ENCODE measurements at regions not wholly inside any gene's neighbourhood (a gene's known extent, or its start where the extent isn't known, plus 50 kb on each side); places are given as distances from the start of the nearest gene placed in this dataset.

DNA sequence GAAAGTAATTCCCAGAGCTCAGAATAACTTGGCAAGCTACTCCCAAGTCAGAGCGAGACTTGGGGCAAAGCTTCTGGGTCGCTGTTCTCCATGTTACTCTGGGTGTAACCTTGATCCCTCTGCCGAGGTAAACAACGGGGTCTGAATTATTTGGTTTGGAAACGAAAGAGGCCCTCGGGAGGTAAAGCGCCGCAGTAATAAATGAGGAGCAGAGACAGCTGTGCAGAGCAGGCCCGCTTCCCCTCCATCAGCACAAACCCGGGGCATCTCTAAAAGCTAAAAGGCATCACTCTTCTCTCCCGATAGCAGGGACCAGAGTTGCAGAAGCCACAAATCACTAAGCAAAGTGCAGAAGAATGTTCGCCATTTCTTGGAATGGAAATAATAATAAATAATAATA is 561.5 kb downstream of the BCOR start:
- TF ChIP-seq, protein P1, sequence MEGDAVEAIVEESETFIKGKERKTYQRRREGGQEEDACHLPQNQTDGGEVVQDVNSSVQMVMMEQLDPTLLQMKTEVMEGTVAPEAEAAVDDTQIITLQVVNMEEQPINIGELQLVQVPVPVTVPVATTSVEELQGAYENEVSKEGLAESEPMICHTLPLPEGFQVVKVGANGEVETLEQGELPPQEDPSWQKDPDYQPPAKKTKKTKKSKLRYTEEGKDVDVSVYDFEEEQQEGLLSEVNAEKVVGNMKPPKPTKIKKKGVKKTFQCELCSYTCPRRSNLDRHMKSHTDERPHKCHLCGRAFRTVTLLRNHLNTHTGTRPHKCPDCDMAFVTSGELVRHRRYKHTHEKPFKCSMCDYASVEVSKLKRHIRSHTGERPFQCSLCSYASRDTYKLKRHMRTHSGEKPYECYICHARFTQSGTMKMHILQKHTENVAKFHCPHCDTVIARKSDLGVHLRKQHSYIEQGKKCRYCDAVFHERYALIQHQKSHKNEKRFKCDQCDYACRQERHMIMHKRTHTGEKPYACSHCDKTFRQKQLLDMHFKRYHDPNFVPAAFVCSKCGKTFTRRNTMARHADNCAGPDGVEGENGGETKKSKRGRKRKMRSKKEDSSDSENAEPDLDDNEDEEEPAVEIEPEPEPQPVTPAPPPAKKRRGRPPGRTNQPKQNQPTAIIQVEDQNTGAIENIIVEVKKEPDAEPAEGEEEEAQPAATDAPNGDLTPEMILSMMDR (IDR thresholded peaks at IDR 0.05): no peak
- TF ChIP-seq EP300 (IDR thresholded peaks at IDR 0.05) (no peak), POLR2A (IDR thresholded peaks at IDR 0.05) (no peak)
